ENCODE measurements at regions not wholly inside any gene's neighbourhood (a gene's known extent, or its start where the extent isn't known, plus 50 kb on each side); places are given as distances from the start of the nearest gene placed in this dataset.
"Not testable (repeated sequence)": the region's sequence is repeated elsewhere in the genome, so short reads cannot be mapped to it uniquely, and the experiment has no call there.

DNA sequence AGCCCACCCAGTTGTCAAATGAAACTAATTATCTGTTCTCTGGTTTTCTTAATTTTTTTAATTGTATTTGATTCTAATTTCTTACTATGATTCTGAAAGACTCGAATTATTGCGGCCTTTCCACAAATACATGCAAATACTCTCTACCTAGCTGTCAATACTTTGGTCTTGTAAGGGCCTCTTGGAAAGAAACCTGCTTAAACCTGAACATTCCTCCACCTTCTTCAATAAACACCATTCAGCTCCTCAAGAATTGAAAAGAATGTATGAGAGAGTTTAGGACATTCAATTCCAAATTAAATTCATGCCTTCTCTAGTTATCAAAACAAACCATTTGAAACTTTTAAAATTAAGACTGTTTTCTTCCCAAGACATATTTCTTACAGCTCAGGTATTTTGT, 385.9 kb upstream of the NOCT start:
- H3K36me3 ChIP-seq (ENCODE audit: control insufficient read depth, low read length): no peaks in the 10 kb centered on the region
- no peak overlapping the region for H3K4me3 ChIP-seq (ENCODE audit: low read length)
- no peaks in the 10 kb centered on the region for H3F3A ChIP-seq (ENCODE audit: control insufficient read depth, insufficient read depth)
- no peaks in the 10 kb centered on the region for H3K27me3 ChIP-seq (ENCODE audit: control insufficient read depth, low read length)
- no peaks in the 10 kb centered on the region for H3K9me3 ChIP-seq (ENCODE audit: control insufficient read depth, insufficient read depth, low read length)
- no peak for TF ChIP-seq EZH2phosphoT487 (IDR thresholded peaks at IDR 0.05; ENCODE audit: borderline replicate concordance, low read length)
- TF ChIP-seq, protein P1, sequence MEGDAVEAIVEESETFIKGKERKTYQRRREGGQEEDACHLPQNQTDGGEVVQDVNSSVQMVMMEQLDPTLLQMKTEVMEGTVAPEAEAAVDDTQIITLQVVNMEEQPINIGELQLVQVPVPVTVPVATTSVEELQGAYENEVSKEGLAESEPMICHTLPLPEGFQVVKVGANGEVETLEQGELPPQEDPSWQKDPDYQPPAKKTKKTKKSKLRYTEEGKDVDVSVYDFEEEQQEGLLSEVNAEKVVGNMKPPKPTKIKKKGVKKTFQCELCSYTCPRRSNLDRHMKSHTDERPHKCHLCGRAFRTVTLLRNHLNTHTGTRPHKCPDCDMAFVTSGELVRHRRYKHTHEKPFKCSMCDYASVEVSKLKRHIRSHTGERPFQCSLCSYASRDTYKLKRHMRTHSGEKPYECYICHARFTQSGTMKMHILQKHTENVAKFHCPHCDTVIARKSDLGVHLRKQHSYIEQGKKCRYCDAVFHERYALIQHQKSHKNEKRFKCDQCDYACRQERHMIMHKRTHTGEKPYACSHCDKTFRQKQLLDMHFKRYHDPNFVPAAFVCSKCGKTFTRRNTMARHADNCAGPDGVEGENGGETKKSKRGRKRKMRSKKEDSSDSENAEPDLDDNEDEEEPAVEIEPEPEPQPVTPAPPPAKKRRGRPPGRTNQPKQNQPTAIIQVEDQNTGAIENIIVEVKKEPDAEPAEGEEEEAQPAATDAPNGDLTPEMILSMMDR (IDR thresholded peaks at IDR 0.05; ENCODE audit: low read depth, low read length, poor library complexity, severe bottlenecking): no peak
- H4K20me1 ChIP-seq (ENCODE audit: control insufficient read depth, insufficient read depth, low read depth, low read length): no peaks in the 10 kb centered on the region
- no peak overlapping the region for H3K4me2 ChIP-seq (ENCODE audit: low read length)
- H3K27ac ChIP-seq (ENCODE audit: low read depth, low read length): no peak overlapping the region
- H3K4me1 ChIP-seq (ENCODE audit: control insufficient read depth, low read length): no peaks in the 10 kb centered on the region
- H3K9me2 ChIP-seq (replicated peaks; ENCODE audit: control insufficient read depth, low read length): no peaks in the 10 kb centered on the region
- no peaks in the 10 kb centered on the region for H3K79me2 ChIP-seq (ENCODE audit: control insufficient read depth, low read length)

DNA sequence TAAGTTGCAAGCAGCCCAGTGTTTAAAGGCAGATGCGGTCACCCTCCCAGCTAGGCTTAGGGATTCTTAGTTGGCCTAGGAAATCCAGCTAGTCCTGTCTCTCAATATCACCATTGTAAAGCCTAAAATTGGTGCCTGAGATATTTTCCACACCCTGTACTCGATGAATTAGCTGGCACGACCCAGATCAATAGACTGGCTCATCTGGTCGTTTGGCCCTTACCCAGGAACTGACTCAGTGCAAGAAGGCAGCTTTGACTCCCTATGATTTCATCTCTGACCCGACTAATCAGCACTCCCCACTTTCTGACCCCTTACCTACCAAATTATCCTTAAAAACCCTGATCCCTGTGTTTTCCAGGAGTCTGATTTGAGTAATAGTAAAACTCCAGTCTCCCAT, 384.9 kb upstream of the SLC7A11 start:
- Histone ChIP-seq H3K4me3 (ENCODE audit: low read length) (no peak overlapping the region), H3K27ac (ENCODE audit: low read depth, low read length) (no peak overlapping the region), H3K27me3 (ENCODE audit: control insufficient read depth, low read length) (no peaks in the 10 kb centered on the region), H3K4me1 (ENCODE audit: control insufficient read depth, low read length) (no peaks in the 10 kb centered on the region), H3K9me3 (ENCODE audit: control insufficient read depth, insufficient read depth, low read length) (no peaks in the 10 kb centered on the region), H3K9me2 (replicated peaks; ENCODE audit: control insufficient read depth, low read length) (no peaks in the 10 kb centered on the region), H4K20me1 (ENCODE audit: control insufficient read depth, insufficient read depth, low read depth, low read length) (no peaks in the 10 kb centered on the region), H3K36me3 (ENCODE audit: control insufficient read depth, low read length) (no peaks in the 10 kb centered on the region), H3K79me2 (ENCODE audit: control insufficient read depth, low read length) (no peaks in the 10 kb centered on the region), H3F3A (ENCODE audit: control insufficient read depth, insufficient read depth) (no peaks in the 10 kb centered on the region), H3K4me2 (ENCODE audit: low read length) (no peak overlapping the region)
- TF ChIP-seq, protein P1 (IDR thresholded peaks at IDR 0.05; ENCODE audit: low read depth, low read length, poor library complexity, severe bottlenecking): no peak
- no peak for TF ChIP-seq EZH2phosphoT487 (IDR thresholded peaks at IDR 0.05; ENCODE audit: borderline replicate concordance, low read length)

DNA sequence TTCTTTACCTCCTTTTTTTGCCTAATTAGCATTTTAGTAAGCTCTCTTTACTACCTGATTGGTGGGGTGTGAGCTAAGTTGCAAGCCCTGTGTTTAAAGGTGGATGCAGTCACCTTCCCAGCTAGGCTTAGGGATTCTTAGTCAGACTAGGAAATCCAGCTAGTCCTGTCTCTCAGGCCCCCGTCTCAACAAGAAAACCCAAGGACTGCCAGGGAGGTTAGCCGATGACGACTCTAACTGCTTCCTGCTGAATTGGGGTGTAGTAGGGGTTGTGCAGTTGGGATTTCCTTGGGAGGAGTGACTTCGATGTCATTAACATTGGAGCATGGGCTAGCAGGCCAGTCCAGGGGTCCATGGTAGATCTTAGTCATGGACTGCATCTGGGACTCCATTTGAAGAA, 380.2 kb upstream of the SLC7A11 start:
- H3F3A ChIP-seq (ENCODE audit: control insufficient read depth, insufficient read depth); H4K20me1 ChIP-seq (ENCODE audit: control insufficient read depth, insufficient read depth, low read depth, low read length); H3K27ac ChIP-seq (ENCODE audit: low read depth, low read length); H3K27me3 ChIP-seq (ENCODE audit: control insufficient read depth, low read length); H3K4me3 ChIP-seq (ENCODE audit: low read length); H3K4me2 ChIP-seq (ENCODE audit: low read length); H3K79me2 ChIP-seq (ENCODE audit: control insufficient read depth, low read length); H3K36me3 ChIP-seq (ENCODE audit: control insufficient read depth, low read length); H3K4me1 ChIP-seq (ENCODE audit: control insufficient read depth, low read length); H3K9me3 ChIP-seq (ENCODE audit: control insufficient read depth, insufficient read depth, low read length); H3K9me2 ChIP-seq (replicated peaks; ENCODE audit: control insufficient read depth, low read length): not testable (repeated sequence)

DNA sequence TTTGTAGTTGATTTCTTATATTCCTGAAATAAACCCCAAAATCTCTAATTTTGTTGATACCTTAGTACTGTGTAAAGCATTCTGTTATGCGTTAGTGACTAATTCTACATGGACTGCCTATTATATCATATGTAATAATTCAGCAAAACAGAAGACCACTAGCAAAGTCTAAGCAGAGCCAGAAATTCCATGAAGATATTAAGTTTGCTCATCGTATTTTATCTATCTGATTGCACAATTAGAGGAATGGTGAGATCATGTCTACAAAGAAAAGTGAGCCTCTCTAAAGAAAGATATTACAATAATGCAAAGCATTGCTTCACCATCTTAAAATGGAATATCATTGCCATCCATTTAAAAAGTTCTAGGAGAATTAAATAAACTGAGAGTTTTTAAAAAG, 374.6 kb upstream of the SLC7A11 start:
- no peaks in the 10 kb centered on the region for H3K9me3 ChIP-seq (ENCODE audit: control insufficient read depth, insufficient read depth, low read length)
- H3K4me1 ChIP-seq (ENCODE audit: control insufficient read depth, low read length): no peaks in the 10 kb centered on the region
- H3K36me3 ChIP-seq (ENCODE audit: control insufficient read depth, low read length): no peaks in the 10 kb centered on the region
- H3K27ac ChIP-seq (ENCODE audit: low read depth, low read length): no peak overlapping the region
- H3K9me2 ChIP-seq (replicated peaks; ENCODE audit: control insufficient read depth, low read length): no peaks in the 10 kb centered on the region
- no peaks in the 10 kb centered on the region for H3K27me3 ChIP-seq (ENCODE audit: control insufficient read depth, low read length)
- TF ChIP-seq EZH2phosphoT487 (IDR thresholded peaks at IDR 0.05; ENCODE audit: borderline replicate concordance, low read length): no peak
- TF ChIP-seq, protein P1 (IDR thresholded peaks at IDR 0.05; ENCODE audit: low read depth, low read length, poor library complexity, severe bottlenecking): no peak
- no peak overlapping the region for H3K4me3 ChIP-seq (ENCODE audit: low read length)
- no peaks in the 10 kb centered on the region for H3F3A ChIP-seq (ENCODE audit: control insufficient read depth, insufficient read depth)
- H3K4me2 ChIP-seq (ENCODE audit: low read length): no peak overlapping the region
- no peaks in the 10 kb centered on the region for H4K20me1 ChIP-seq (ENCODE audit: control insufficient read depth, insufficient read depth, low read depth, low read length)
- H3K79me2 ChIP-seq (ENCODE audit: control insufficient read depth, low read length): no peaks in the 10 kb centered on the region

Data from DOHH2 (cell line).